Natural killer cell (primary cell): ENCODE measurements at regions not wholly inside any gene's neighbourhood (a gene's known extent, or its start where the extent isn't known, plus 50 kb on each side); places are given as distances from the start of the nearest gene placed in this dataset.

Experiments used
- ATAC-seq, 3 donors: fragments of 150-1000 bp in 2 of 3; fragments of 200-7000 bp in 1 of 3; cut with Tn5 transposase; 1 replicate in 1 of 3; 2 replicates in 2 of 3; pipeline ENCODE4 v1.10.0; 2021; ENCODE audit warnings: mild to moderate bottlenecking in 2 of 3, moderate library complexity in 2 of 3
- DNase-seq, 2 donors: peaks; one replicate each; pipeline versions ENCODE4 v3.0.0 to v3.0.0-alpha.2; 2013 to 2021; ENCODE audit warnings: mixed read lengths in 1 of 2
- H3K27ac ChIP-seq: one replicate; pipeline ENCODE4 v1.5.1; 2013; ENCODE audit warnings: mild to moderate bottlenecking, low read length
- H3K27me3 ChIP-seq: one replicate; pipeline ENCODE4 v1.6.1; 2013; ENCODE audit warnings: low read length; ENCODE audit not compliant: control insufficient read depth, insufficient read depth
- H3K36me3 ChIP-seq: one replicate; pipeline ENCODE4 v1.6.1; 2013; ENCODE audit warnings: low read length; ENCODE audit not compliant: control insufficient read depth, insufficient read depth
- H3K4me1 ChIP-seq: one replicate; pipeline ENCODE4 v1.6.1; 2013; ENCODE audit warnings: low read length; ENCODE audit not compliant: control insufficient read depth, insufficient read depth
- H3K4me3 ChIP-seq: one replicate; pipeline ENCODE4 v1.5.1; 2013; ENCODE audit warnings: low read length
- H3K9me3 ChIP-seq: one replicate; pipeline ENCODE4 v1.6.1; 2013; ENCODE audit warnings: low read length; ENCODE audit not compliant: control insufficient read depth, insufficient read depth
- H3K27ac Mint-ChIP-seq, 2 donors: one replicate each; pipeline ENCODE4 v1.8.0; 2022; ENCODE audit warnings: mild to moderate bottlenecking in 2 of 2, mixed read lengths in 2 of 2, moderate library complexity in 1 of 2
- H3K27me3 Mint-ChIP-seq, 2 donors: one replicate each; pipeline ENCODE4 v1.8.0; 2022; ENCODE audit warnings: low read depth in 2 of 2, mixed read lengths in 2 of 2
- H3K36me3 Mint-ChIP-seq: one replicate; pipeline ENCODE4 v1.8.0; 2022; ENCODE audit warnings: mixed read lengths
- H3K4me1 Mint-ChIP-seq, 2 donors: one replicate each; pipeline ENCODE4 v1.8.0; 2022; ENCODE audit warnings: mixed read lengths in 2 of 2
- H3K4me3 Mint-ChIP-seq: one replicate; pipeline ENCODE4 v1.8.0; 2022; ENCODE audit warnings: mild to moderate bottlenecking, moderate library complexity, mixed read lengths
- H3K9me3 Mint-ChIP-seq, 2 donors: one replicate each; pipeline ENCODE4 v1.8.0; 2022; ENCODE audit warnings: mixed read lengths in 2 of 2
- WGBS: methylation state at CpG from one replicate; pipeline ENCODE4 v1.1.7; 2013; ENCODE audit warnings: missing lambda C conversion rate; ENCODE audit not compliant: insufficient coverage; 5-methylcytosine and 5-hydroxymethylcytosine counted together
- intact Hi-C: fragments of 100-400 bp; cut with micrococcal nuclease; formaldehyde crosslinking; loops from one replicate; pipeline ENCODE4 v1.14.2; 2022
- TF ChIP-seq, protein P1 (sequence below): fragments of 200-600 bp; IDR thresholded peaks from one replicate; pipeline ENCODE4 v1.8.0; 2022; ENCODE audit warnings: antibody characterized with exemption

DNA sequence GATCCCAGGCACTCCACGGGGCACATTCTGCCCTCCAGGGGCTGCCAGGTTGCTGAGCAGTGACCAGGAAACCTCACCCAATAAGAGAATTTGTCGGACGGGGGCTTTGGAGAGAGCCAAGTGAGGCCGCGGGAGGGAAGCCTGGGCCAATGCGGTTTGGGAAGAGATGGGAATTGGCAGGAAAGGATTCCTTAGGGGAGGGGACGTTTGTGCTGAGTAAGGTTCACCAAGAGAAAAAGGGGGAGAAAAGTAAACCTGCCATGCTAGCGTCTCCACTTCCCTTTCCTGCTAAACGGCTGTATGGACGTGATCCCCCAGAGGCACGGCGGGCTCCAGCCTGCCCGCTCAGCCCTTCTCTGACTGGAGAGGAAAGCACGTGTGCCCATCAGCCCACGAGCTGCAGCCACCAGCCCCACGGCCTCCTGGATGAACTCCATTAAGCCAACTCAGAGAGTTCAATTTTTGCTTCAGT is 194.4 kb upstream of the ID2 start:
- intact Hi-C loops: loop anchor here (2.0 to 5.0 kb wide), 2 partner anchors 15 to 185 kb away; no protein-coding TSS in a partner anchor
- Histone ChIP-seq H3K4me3 (peak overlapping the region; percentile 30), H3K4me1 (peaks cover 66% of the 10 kb centered on the region)

DNA sequence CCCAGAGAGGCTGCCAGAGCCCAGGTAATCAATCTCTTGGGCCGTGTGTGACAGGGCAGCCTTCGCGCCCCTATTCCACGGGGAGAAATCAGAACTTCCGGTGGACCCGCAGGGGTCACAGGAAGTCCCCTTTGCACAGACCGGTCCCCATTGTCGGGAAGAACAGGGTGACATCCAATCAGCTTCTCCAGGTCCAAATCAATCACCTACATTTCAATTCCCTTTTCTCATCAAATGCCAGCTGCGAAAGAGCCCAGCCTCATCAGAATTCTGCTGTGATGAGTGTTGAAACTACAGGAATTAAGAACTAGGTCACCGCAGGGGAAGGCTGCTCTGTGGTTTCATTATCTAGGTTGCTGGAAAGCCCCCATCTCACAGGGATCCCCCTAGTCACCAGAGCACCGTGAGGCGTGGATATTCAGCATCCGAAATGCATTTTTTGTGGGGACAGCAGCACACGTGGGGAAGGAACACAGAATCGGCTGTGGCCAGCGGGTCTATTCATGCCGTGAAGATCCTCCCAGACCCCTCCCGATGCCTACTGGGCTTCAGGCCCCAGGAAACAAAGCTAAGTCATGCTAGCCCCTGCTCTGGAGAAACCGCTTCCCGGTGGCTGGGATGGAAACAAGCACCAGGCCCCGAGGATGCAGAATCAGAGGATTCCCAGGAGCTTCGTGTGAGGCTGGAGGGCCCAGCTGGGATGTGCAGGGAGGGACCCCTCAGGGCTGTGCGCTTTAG is 193.7 kb upstream of the ID2 start:
- peak overlapping the region; percentile 97 to 100 for H3K27ac Mint-ChIP-seq
- no peaks in the 10 kb centered on the region for H3K27me3 Mint-ChIP-seq
- Histone ChIP-seq H3K4me1 (peaks cover 59% of the 10 kb centered on the region), H3K36me3 (no peaks in the 10 kb centered on the region), H3K27me3 (no peaks in the 10 kb centered on the region), H3K9me3 (no peaks in the 10 kb centered on the region), H3K4me3 (peak overlapping the region; percentile 30), H3K27ac (peak overlapping the region; percentile 95)
- no peaks in the 10 kb centered on the region for H3K36me3 Mint-ChIP-seq
- TF ChIP-seq, protein P1, sequence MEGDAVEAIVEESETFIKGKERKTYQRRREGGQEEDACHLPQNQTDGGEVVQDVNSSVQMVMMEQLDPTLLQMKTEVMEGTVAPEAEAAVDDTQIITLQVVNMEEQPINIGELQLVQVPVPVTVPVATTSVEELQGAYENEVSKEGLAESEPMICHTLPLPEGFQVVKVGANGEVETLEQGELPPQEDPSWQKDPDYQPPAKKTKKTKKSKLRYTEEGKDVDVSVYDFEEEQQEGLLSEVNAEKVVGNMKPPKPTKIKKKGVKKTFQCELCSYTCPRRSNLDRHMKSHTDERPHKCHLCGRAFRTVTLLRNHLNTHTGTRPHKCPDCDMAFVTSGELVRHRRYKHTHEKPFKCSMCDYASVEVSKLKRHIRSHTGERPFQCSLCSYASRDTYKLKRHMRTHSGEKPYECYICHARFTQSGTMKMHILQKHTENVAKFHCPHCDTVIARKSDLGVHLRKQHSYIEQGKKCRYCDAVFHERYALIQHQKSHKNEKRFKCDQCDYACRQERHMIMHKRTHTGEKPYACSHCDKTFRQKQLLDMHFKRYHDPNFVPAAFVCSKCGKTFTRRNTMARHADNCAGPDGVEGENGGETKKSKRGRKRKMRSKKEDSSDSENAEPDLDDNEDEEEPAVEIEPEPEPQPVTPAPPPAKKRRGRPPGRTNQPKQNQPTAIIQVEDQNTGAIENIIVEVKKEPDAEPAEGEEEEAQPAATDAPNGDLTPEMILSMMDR: no peak
- peak; percentile 71 to 93 for DNase-seq
- peak overlapping the region; percentile 98 for H3K4me3 Mint-ChIP-seq
- H3K4me1 Mint-ChIP-seq: peaks cover 68 to 69% of the 10 kb centered on the region in 2 donors
- intact Hi-C loops: loop anchor here (1.0 to 5.0 kb wide), 7 partner anchors 10 to 195 kb away; partner anchors contain the start of gene ID2
- H3K9me3 Mint-ChIP-seq: no peaks in the 10 kb centered on the region
- WGBS: 12% methylated on average over 23 of the region's 23 CpGs
- peak; percentile 81 to 91 (median 91) for ATAC-seq

More for the DNA sequence above, 194.4 kb upstream of the ID2 start:
- ATAC-seq (peak; percentile 3 to 12 (median 11)), DNase-seq (peak in 1 of 2 donors; percentile 60)
- Mint-ChIP-seq H3K4me3 (peak overlapping the region; percentile 98), H3K27ac (peak overlapping the region; percentile 97 to 100), H3K27me3 (no peaks in the 10 kb centered on the region), H3K9me3 (no peaks in the 10 kb centered on the region), H3K4me1 (peaks cover 74 to 76% of the 10 kb centered on the region in 2 donors), H3K36me3 (no peaks in the 10 kb centered on the region)
- 18% methylated on average over 14 of the region's 16 CpGs for WGBS
- TF ChIP-seq, protein P1: no peak
- Histone ChIP-seq H3K27ac (peak overlapping the region; percentile 95), H3K36me3 (no peaks in the 10 kb centered on the region), H3K9me3 (no peaks in the 10 kb centered on the region), H3K27me3 (no peaks in the 10 kb centered on the region)

DNA sequence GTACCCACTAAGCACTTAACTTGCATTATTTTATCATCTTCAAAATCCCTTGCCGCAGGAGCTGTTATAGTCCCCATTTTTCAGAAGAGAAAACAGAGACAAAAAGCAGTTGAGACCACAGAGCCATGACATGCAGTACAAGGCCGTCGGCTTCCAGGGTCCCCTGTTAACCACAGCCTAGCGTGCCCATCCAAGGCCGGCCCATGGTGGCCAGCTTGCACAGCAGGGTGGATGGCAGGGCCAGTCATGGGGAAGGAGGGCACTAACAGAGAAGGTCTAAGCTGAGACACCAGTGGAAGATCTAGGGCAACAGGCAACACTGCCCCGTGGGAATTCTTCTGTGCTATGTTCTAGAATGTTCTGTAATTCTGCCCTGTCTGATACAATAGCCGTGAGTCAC is 192.6 kb upstream of the ID2 start:
- H3K36me3 ChIP-seq: no peaks in the 10 kb centered on the region
- no peak for DNase-seq
- peaks cover 53% of the 10 kb centered on the region for H3K4me1 ChIP-seq
- TF ChIP-seq, protein P1: no peak
- WGBS: 41% methylated on average over 7 of the region's 7 CpGs
- Mint-ChIP-seq H3K9me3 (no peaks in the 10 kb centered on the region), H3K27me3 (no peaks in the 10 kb centered on the region), H3K36me3 (no peaks in the 10 kb centered on the region), H3K27ac (peak overlapping the region; percentile 97 to 100), H3K4me3 (peak overlapping the region; percentile 98), H3K4me1 (peaks cover 64 to 69% of the 10 kb centered on the region in 2 donors)
- ATAC-seq: peak in 1 of 3 donors; percentile 5
- H3K27ac ChIP-seq: peak overlapping the region; percentile 95
- H3K4me3 ChIP-seq: no peak overlapping the region
- no peaks in the 10 kb centered on the region for H3K27me3 ChIP-seq
- no peaks in the 10 kb centered on the region for H3K9me3 ChIP-seq
- intact Hi-C loops: loop anchor here (2.0 to 5.0 kb wide), 3 partner anchors 64 to 194 kb away; partner anchors contain the start of gene ID2
